ENCODE measurements at regions not wholly inside any gene's neighbourhood (a gene's known extent, or its start where the extent isn't known, plus 50 kb on each side); places are given as distances from the start of the nearest gene placed in this dataset.

DNA sequence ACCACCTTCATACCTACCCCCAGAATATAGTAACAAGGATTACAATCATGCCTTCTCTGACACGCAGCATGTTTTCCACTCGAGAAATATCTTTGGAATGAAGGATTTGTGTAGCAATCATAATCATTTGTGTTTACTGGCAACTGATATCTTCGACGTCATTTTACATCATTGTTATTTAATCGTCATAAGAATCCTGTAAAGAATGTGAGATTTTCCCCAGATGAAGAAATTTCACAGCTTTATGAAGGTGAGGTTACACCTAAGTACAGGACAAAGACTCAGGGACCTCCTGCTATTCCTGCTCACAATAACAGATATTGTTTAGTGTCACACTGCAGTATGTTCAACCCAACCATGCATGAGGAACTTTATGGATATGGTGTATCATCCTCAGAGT, 198.2 kb upstream of the LDB2 start:
- H3K9me3 ChIP-seq (replicated peaks; ENCODE audit: control insufficient read depth, insufficient read depth, low read length), result no peaks in the 10 kb centered on the region
- no peak overlapping the region for H3K27ac ChIP-seq (ENCODE audit: insufficient read depth, low read depth, low read length)
- dilution Hi-C loops (cut with MboI; ENCODE audit: extremely low pct_ligation_motif_present, low sequenced_read_pairs), result no loop called here
- H3K79me2 ChIP-seq (ENCODE audit: control insufficient read depth, insufficient read depth, low read length), result no peaks in the 10 kb centered on the region
- H3K9ac ChIP-seq (replicated peaks; ENCODE audit: extremely low read depth, insufficient read depth, low read length), result no peak overlapping the region
- DNase-seq (ENCODE audit: low read depth, low spot score) (no peak), FAIRE-seq (no peak)
- BruUV-seq (replicated peaks), result no TSS peak
- H4K20me1 ChIP-seq (replicated peaks; ENCODE audit: control insufficient read depth, extremely low read depth, insufficient read depth, low read length), result no peaks in the 10 kb centered on the region
- H3K27me3 ChIP-seq (ENCODE audit: control insufficient read depth in 2 of 2, insufficient read depth in 2 of 2, low read length in 2 of 2), result peaks cover 0 to 10% of the 10 kb centered on the region in 2 experiments
- no peaks in the 10 kb centered on the region for H3K9me1 ChIP-seq (replicated peaks; ENCODE audit: control insufficient read depth, extremely low read depth, insufficient read depth, low read length)
- no peaks in the 10 kb centered on the region for H3K36me3 ChIP-seq (ENCODE audit: control insufficient read depth in 2 of 2, extremely low read depth in 1 of 2, insufficient read depth in 2 of 2, low read length in 2 of 2)
- no peak overlapping the region for H3K4me2 ChIP-seq (ENCODE audit: insufficient read depth, low read length)
- H3K4me1 ChIP-seq (ENCODE audit: control insufficient read depth, extremely low read depth, insufficient read depth, low read length), result no peaks in the 10 kb centered on the region
- POLR2A ChIA-PET, result no interaction called here
- TF ChIP-seq GATA2 (IDR thresholded peaks at IDR 0.05; ENCODE audit: insufficient read depth, insufficient read length, low read depth, low read length) (no peak), FOS (IDR thresholded peaks at IDR 0.05; ENCODE audit: borderline replicate concordance, insufficient read depth, low read length) (no peak)
- no peak overlapping the region for H2AFZ ChIP-seq (ENCODE audit: low read depth, low read length)
- CTCF ChIA-PET, result no interaction called here
- no peak overlapping the region for H3K4me3 ChIP-seq (replicated peaks in 1 of 3; ENCODE audit: insufficient read depth in 1 of 3, low read depth in 1 of 3, low read length in 3 of 3)
- intact Hi-C loops (cut with micrococcal nuclease), result no loop called here

DNA sequence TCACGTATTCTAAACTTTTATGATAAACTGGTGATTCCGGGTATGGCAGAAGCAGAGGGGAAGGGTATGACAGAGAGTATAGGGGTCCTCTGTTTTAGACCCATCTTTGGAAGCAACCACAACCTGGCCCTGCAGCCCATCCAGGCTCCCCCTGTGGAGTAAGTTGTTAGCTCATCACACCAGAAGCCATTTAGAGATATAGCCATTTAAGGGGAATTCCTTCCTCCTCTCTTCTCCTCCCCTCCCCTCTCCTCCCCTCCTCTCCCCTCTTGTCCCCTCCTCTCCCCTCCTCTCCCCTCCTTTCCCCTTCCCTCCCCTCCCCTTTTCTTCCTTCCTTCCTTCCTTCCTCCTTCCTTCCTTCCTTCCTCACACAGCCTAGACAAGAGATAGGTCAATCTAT, 197.3 kb upstream of the LDB2 start:
- H3K27ac ChIP-seq (ENCODE audit: insufficient read depth, low read depth, low read length), result no peak overlapping the region
- no peak overlapping the region for H3K9ac ChIP-seq (replicated peaks; ENCODE audit: extremely low read depth, insufficient read depth, low read length)
- no peaks in the 10 kb centered on the region for H3K36me3 ChIP-seq (ENCODE audit: control insufficient read depth in 2 of 2, extremely low read depth in 1 of 2, insufficient read depth in 2 of 2, low read length in 2 of 2)
- no peak overlapping the region for H3K4me2 ChIP-seq (ENCODE audit: insufficient read depth, low read length)
- no TSS peak for BruUV-seq (replicated peaks)
- H4K20me1 ChIP-seq (replicated peaks; ENCODE audit: control insufficient read depth, extremely low read depth, insufficient read depth, low read length), result no peaks in the 10 kb centered on the region
- ChIA-PET POLR2A (no interaction called here), CTCF (no interaction called here)
- FAIRE-seq (no peak), DNase-seq (ENCODE audit: low read depth, low spot score) (no peak)
- no peak for TF ChIP-seq FOS (IDR thresholded peaks at IDR 0.05; ENCODE audit: borderline replicate concordance, insufficient read depth, low read length)
- no peak for TF ChIP-seq POLR2A (IDR thresholded peaks at IDR 0.05; ENCODE audit: low read depth, low read length)
- no peak for TF ChIP-seq CTCF (IDR thresholded peaks at IDR 0.05; ENCODE audit: extremely low read depth in 1 of 2, insufficient read depth in 1 of 2, low read depth in 1 of 2, low read length in 2 of 2)
- no peak for TF ChIP-seq JUN (IDR thresholded peaks at IDR 0.05; ENCODE audit: borderline replicate concordance, insufficient read depth, insufficient read length, low read depth)
- no peak for TF ChIP-seq MYC (IDR thresholded peaks at IDR 0.05; ENCODE audit: low read depth, low read length)
- TF ChIP-seq POLR2AphosphoS5 (IDR thresholded peaks at IDR 0.05; ENCODE audit: insufficient read depth, low read depth, low read length), result no peak
- no peak for TF ChIP-seq EZH2 (IDR thresholded peaks at IDR 0.05; ENCODE audit: borderline replicate concordance, low read depth, low read length, severe bottlenecking)
- TF ChIP-seq GATA2 (IDR thresholded peaks at IDR 0.05; ENCODE audit: insufficient read depth, insufficient read length, low read depth, low read length), result no peak
- no peak for TF ChIP-seq MAX (IDR thresholded peaks at IDR 0.05; ENCODE audit: insufficient read depth, insufficient read length)
- no peak overlapping the region for H3K4me3 ChIP-seq (replicated peaks in 1 of 3; ENCODE audit: insufficient read depth in 1 of 3, low read depth in 1 of 3, low read length in 3 of 3)
- H3K9me1 ChIP-seq (replicated peaks; ENCODE audit: control insufficient read depth, extremely low read depth, insufficient read depth, low read length), result no peaks in the 10 kb centered on the region
- no peaks in the 10 kb centered on the region for H3K4me1 ChIP-seq (ENCODE audit: control insufficient read depth, extremely low read depth, insufficient read depth, low read length)
- peaks cover 0 to 10% of the 10 kb centered on the region in 2 experiments for H3K27me3 ChIP-seq (ENCODE audit: control insufficient read depth in 2 of 2, insufficient read depth in 2 of 2, low read length in 2 of 2)
- no peak overlapping the region for H2AFZ ChIP-seq (ENCODE audit: low read depth, low read length)
- no peaks in the 10 kb centered on the region for H3K79me2 ChIP-seq (ENCODE audit: control insufficient read depth, insufficient read depth, low read length)
- H3K9me3 ChIP-seq (replicated peaks; ENCODE audit: control insufficient read depth, insufficient read depth, low read length), result no peaks in the 10 kb centered on the region
- dilution Hi-C loops (cut with MboI; ENCODE audit: extremely low pct_ligation_motif_present, low sequenced_read_pairs), result no loop called here
- intact Hi-C loops (cut with micrococcal nuclease), result no loop called here
